ENCODE measurements at regions not wholly inside any gene's neighbourhood (a gene's known extent, or its start where the extent isn't known, plus 50 kb on each side); places are given as distances from the start of the nearest gene placed in this dataset.

GRCh38 chr7:114852293-114852692, 69.6 kb upstream of the MDFIC start:
- TF ChIP-seq, protein P1, sequence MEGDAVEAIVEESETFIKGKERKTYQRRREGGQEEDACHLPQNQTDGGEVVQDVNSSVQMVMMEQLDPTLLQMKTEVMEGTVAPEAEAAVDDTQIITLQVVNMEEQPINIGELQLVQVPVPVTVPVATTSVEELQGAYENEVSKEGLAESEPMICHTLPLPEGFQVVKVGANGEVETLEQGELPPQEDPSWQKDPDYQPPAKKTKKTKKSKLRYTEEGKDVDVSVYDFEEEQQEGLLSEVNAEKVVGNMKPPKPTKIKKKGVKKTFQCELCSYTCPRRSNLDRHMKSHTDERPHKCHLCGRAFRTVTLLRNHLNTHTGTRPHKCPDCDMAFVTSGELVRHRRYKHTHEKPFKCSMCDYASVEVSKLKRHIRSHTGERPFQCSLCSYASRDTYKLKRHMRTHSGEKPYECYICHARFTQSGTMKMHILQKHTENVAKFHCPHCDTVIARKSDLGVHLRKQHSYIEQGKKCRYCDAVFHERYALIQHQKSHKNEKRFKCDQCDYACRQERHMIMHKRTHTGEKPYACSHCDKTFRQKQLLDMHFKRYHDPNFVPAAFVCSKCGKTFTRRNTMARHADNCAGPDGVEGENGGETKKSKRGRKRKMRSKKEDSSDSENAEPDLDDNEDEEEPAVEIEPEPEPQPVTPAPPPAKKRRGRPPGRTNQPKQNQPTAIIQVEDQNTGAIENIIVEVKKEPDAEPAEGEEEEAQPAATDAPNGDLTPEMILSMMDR (IDR thresholded peaks at IDR 0.05 in 2 of 3, conservative IDR thresholded peaks at IDR 0.05 in 1 of 3; ENCODE audit: insufficient read depth in 2 of 3, low read depth in 1 of 3, low read length in 3 of 3), result no peak
- no peak for TF ChIP-seq EZH2 (IDR thresholded peaks at IDR 0.05; ENCODE audit: borderline replicate concordance, low read depth, low read length)
- no peak for TF ChIP-seq POLR2AphosphoS5 (IDR thresholded peaks at IDR 0.05; ENCODE audit: control insufficient read depth, insufficient read depth, low read depth, low read length)
- TF ChIP-seq SMC3 (conservative IDR thresholded peaks at IDR 0.05; ENCODE audit: insufficient read depth, low read depth, low read length), result no peak
- TF ChIP-seq ZBTB7A (IDR thresholded peaks at IDR 0.05; ENCODE audit: borderline replicate concordance, control insufficient read depth, low read depth, low read length), result no peak
- no peak for TF ChIP-seq ZNF217 (CRISPR knock-in tag; IDR thresholded peaks at IDR 0.05)
- no peak for TF ChIP-seq SIX5 (IDR thresholded peaks at IDR 0.05; ENCODE audit: borderline replicate concordance in 1 of 2, insufficient read depth in 1 of 2, low read depth in 1 of 2, low read length in 2 of 2)
- TF ChIP-seq KAT7 (CRISPR knock-in tag; IDR thresholded peaks at IDR 0.05; ENCODE audit: borderline replicate concordance), result no peak
- no peak for TF ChIP-seq CHAMP1 (IDR thresholded peaks at IDR 0.05)
